Kidney (tissue), 13 donors: ENCODE measurements at regions not wholly inside any gene's neighbourhood (a gene's known extent, or its start where the extent isn't known, plus 50 kb on each side); places are given as distances from the start of the nearest gene placed in this dataset.
A peak's percentile ranks its signal among the peaks of the same experiment; 100 is the strongest.
"Not testable (repeated sequence)": the region's sequence is repeated elsewhere in the genome, so short reads cannot be mapped to it uniquely, and the experiment has no call there.

Source experiments
- DNase-seq, 5 donors: peaks; one replicate each; pipeline ENCODE4 v3.0.0-alpha.2; 2013 to 2020
- FAIRE-seq: peaks from 2 replicates; lab custom pipeline; 2012; peaks lifted over from hg19 to GRCh38; lab: Jason Lieb, UNC
- H3K27ac ChIP-seq, 2 donors: one replicate each; pipeline ENCODE4 v1.7.0; 2013; ENCODE audit warnings: low read depth in 2 of 2, low read length in 2 of 2, inconsistent platforms in 1 of 2
- H3K27me3 ChIP-seq: one replicate; pipeline ENCODE4 v1.7.1; 2013; ENCODE audit warnings: low read length, inconsistent platforms; ENCODE audit not compliant: control insufficient read depth, insufficient read depth
- H3K36me3 ChIP-seq, 3 donors: one replicate each; pipeline versions ENCODE4 v1.7.0 to v1.7.1; 2013; ENCODE audit warnings: low read length in 3 of 3, control low read depth in 1 of 3, inconsistent platforms in 1 of 3; ENCODE audit not compliant: insufficient read depth in 3 of 3, control insufficient read depth in 2 of 3
- H3K4me1 ChIP-seq, 3 donors: one replicate each; pipeline versions ENCODE4 v1.7.0 to v1.7.1; 2013; ENCODE audit warnings: low read length in 3 of 3, inconsistent platforms in 1 of 3, low read depth in 1 of 3; ENCODE audit not compliant: control insufficient read depth in 2 of 3, insufficient read depth in 2 of 3
- H3K4me3 ChIP-seq, 3 donors: one replicate each; pipeline versions ENCODE4 v1.7.0 to v1.8.1; 2013; ENCODE audit warnings: low read length in 3 of 3, control low read depth in 1 of 3, inconsistent platforms in 1 of 3
- H3K9ac ChIP-seq, 3 donors: one replicate each; pipeline versions ENCODE4 v1.7.0 to v1.7.1; 2013; ENCODE audit warnings: low read length in 3 of 3, control low read depth in 1 of 3, inconsistent platforms in 1 of 3
- H3K9me3 ChIP-seq, 3 donors: one replicate each; pipeline versions ENCODE4 v1.7.0 to v1.7.1; 2013; ENCODE audit warnings: low read length in 3 of 3, control low read depth in 1 of 3, inconsistent platforms in 1 of 3; ENCODE audit not compliant: control insufficient read depth in 2 of 3, insufficient read depth in 1 of 3
- CTCF ChIP-seq: IDR thresholded peaks from 3 replicates; pipeline ENCODE4 v1.5.1; 2012; ENCODE audit warnings: mild to moderate bottlenecking, moderate library complexity, borderline replicate concordance; ENCODE audit not compliant: insufficient read depth; ENCODE audit errors: extremely low read depth
- intact Hi-C: fragments of 100-400 bp; cut with DNase I; formaldehyde crosslinking; loops from one replicate; pipeline ENCODE4 v1.11.1; 2022
- donor health status: control.
- donor health status: control.
- donor health status: control.
- donor health status: control.
- donor health status: control.
- donor health status: DM: yes; HTN: yes; CAD: no.
- donor health status: Normal renal cell carcinoma (clear cell type).

GRCh38 chr10:123394382-123394781, 240.2 kb downstream of the BUB3 start:
- Histone ChIP-seq H3K36me3 (no peaks in the 10 kb centered on the region), H3K4me3 (no peak overlapping the region)
- intact Hi-C loops = no loop called here

GRCh38 chr10:123395234-123395633, 241.0 kb downstream of the BUB3 start:
- DNase-seq, H3K4me3 ChIP-seq, H3K4me1 ChIP-seq, H3K27ac ChIP-seq, FAIRE-seq, H3K9me3 ChIP-seq, H3K27me3 ChIP-seq, H3K9ac ChIP-seq, intact Hi-C loops, H3K36me3 ChIP-seq: not testable (repeated sequence)

More at GRCh38 chr10:123394382-123394781, 240.2 kb downstream of the BUB3 start:
- Histone ChIP-seq H3K4me1 (no peaks in the 10 kb centered on the region), H3K9me3 (peaks cover 0 to 4% (median 0%) of the 10 kb centered on the region in 3 donors), H3K9ac (no peak overlapping the region), H3K27ac (no peak overlapping the region), H3K27me3 (no peaks in the 10 kb centered on the region)
- DNase-seq (no peak), FAIRE-seq (no peak)
- no peak for TF ChIP-seq CTCF

- intact Hi-C loops = no loop called here
Measured at GRCh38 chr10:123395906-123396305, 241.7 kb downstream of the BUB3 start.

GRCh38 chr10:123398180-123398591, 244.0 kb downstream of the BUB3 start:
- no peaks in the 10 kb centered on the region for H3K36me3 ChIP-seq
- no peak overlapping the region for H3K27ac ChIP-seq
- DNase-seq (peak in 1 of 5 donors; percentile 6), FAIRE-seq (no peak)
- H3K9me3 ChIP-seq = peaks cover 0 to 4% (median 0%) of the 10 kb centered on the region in 3 donors
- intact Hi-C loops = no loop called here
- H3K4me1 ChIP-seq = no peaks in the 10 kb centered on the region
- no peak overlapping the region for H3K9ac ChIP-seq
- no peak for TF ChIP-seq CTCF
- H3K27me3 ChIP-seq = no peaks in the 10 kb centered on the region
- no peak overlapping the region for H3K4me3 ChIP-seq

More at GRCh38 chr10:123395906-123396305, 241.7 kb downstream of the BUB3 start:
- Histone ChIP-seq H3K4me1 (no peaks in the 10 kb centered on the region), H3K9ac (no peak overlapping the region), H3K36me3 (no peaks in the 10 kb centered on the region), H3K4me3 (no peak overlapping the region), H3K9me3 (peaks cover 0 to 4% (median 0%) of the 10 kb centered on the region in 3 donors), H3K27ac (no peak overlapping the region), H3K27me3 (no peaks in the 10 kb centered on the region)
- DNase-seq = no peak
- TF ChIP-seq CTCF = no peak
- FAIRE-seq = no peak
